HG03342 (cell line): ENCODE measurements at regions not wholly inside any gene's neighbourhood (a gene's known extent, or its start where the extent isn't known, plus 50 kb on each side); places are given as distances from the start of the nearest gene placed in this dataset.
"Not testable (repeated sequence)": the region's sequence is repeated elsewhere in the genome, so short reads cannot be mapped to it uniquely, and the experiment has no call there.

Experiments
- ATAC-seq: cut with Tn5 transposase; IDR thresholded peaks from one replicate; pipeline ENCODE4 v1.9.1; 2021; ENCODE audit warnings: mild to moderate bottlenecking, moderate library complexity; ENCODE audit not compliant: unreplicated experiment

DNA sequence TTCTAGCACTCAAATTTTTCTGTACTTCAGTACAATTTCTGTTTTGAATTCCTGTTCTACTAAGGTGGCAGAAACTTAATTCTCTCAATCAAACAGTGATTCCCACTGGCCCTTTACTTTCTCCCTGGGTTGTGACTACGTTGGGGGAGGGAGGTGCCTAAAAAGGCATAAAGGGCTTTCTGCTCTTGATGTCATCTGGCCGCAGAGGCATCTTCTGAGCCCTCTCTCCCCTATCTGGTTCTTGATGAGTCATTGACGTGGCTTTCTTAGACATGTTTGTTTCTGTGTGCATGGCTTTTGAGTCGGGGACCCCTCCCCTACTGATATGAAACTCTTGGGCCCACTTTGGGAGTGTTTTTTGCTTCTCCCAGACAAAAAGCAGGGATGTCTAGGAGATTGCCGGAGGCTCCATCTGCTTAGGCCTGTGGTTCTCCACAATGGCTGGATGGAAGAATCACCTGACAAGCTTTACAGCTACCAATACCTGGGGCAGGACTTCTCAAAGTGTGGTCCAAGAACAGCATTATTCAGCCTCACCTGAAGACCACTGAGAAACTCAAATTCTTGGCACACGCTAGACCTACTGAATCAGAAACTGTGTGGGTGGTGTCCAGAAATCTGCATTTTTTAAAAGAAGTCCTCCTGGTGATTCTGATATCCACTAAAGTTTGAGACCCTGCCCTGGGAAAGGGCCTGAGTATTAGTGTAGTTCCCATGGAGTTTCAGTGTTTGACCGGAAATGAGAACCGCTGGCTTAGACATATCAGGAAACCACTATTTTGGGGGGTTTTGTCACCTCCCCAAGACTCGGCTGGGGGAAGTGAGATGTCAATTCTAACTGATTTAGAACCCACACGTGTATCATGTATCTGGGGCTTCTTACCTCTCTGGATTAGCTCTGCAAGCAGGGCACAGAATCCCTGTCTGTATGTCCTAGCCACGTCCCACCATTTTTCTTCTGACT is 395.7 kb upstream of the PDE3A start:
- peak; percentile 57 for ATAC-seq

DNA sequence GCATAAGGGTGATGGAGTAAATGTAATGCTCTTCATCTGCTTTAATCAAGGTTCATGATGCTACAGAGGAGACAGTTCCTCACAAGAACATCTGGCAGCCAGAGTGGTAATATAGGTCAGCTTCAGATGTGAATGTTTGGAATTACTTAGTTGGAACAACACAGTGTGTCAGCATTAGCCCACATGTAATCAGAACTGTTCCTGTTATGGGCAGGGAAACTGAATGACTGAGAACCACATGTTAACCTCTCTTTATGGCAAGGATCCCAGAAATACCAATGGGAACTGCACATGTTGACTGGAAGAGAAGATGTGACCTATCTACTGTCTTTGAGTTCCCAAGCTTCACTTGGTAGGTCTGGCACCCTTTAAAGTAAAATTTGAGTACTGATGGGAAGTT is 390.1 kb upstream of the PDE3A start:
- ATAC-seq, result no peak

DNA sequence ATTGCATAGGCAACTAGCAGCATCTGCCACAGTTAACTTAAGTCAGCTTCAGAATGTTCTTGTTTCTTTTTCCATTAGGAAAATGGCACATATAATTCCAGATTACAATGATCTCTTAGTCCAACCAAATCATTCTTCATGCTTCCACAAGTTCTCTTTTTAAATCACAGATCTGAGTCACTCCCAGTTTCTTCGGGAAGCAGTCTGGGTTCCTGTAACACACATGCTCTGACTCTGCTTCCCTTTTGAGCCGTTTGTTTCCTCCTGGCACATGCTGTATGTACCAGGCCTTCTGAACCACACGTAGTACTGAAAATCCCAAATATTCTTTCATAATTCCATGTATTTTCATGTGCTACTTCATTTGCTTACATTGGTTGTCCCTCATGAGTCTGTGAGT is 388.8 kb upstream of the PDE3A start:
- ATAC-seq, result no peak

DNA sequence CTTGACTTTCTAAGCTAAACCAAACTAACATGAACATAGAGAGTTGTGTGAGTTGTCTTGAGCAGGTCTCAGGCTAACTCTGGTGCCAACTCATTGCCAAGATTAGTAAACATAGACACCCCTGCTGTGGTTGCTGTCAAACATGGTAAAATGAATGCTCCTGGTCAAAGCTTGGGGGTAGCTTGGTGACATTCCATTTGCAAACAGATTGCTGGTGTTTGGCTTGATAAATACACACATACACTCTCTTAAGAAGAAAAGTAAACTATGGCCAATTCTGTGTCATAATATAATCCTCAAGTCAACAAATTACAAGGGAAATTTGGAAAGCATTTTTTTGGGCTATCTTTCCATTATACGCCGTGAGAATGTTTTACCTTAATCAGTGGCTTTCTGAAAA is 386.4 kb upstream of the PDE3A start:
- ATAC-seq, result no peak

DNA sequence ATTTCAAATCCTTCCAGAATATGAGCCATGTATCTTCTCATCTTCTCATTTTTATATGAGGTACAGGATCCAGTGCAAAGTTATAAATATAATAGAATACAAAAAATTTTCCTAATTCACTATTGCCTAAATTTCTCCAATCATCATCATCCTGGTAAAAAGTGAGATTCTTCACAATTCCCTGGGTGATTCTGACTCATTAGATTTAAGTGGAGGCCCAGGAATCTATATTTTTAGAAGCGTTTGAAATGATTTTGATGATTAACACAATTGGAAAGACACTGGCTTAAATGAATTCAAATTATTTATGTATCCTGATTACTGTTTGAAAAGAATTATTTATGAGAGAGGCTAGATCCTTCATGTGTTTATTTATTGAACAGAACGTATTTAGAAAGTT is 380.3 kb upstream of the PDE3A start:
- ATAC-seq, result no peak

DNA sequence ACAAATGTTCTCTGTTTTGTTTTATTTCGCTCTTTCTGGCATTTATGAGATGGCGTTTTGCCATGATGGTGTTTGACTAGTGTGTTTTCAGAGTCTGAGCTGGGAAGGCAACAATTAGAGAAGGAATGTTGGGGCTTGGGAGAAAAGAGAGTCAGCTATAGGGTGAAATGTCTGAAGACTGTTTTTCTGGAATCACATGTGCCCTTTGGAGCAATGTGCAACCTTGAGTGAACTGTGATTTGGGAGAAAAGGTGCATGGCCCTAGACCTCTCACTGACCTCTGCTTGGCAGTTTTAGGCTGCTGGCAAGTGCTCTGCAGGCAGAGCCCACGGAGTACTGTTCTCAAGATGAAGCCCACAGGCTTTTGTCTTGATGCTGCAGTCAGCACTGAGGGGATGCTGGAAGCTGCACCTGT is 379.9 kb upstream of the PDE3A start:
- no peak for ATAC-seq

DNA sequence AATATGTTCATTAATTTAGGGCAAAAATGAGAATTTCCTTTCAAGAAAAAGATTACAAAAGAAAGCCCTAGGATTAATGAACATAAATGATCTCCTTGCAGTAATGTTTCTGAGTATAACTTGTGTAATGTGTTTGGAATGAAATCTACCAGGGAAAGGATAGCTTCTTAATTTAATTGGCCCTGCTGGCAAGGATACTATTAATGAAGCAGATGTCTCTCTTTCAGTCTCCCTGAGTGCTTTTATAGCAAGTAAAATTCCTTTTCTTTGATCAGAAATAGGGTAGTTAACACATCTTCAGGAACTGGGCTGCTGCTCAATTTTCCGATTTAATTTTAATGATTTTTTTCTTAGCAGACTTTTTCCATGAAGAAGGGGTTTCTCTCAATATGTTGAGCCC is 379.4 kb upstream of the PDE3A start:
- ATAC-seq, result no peak

DNA sequence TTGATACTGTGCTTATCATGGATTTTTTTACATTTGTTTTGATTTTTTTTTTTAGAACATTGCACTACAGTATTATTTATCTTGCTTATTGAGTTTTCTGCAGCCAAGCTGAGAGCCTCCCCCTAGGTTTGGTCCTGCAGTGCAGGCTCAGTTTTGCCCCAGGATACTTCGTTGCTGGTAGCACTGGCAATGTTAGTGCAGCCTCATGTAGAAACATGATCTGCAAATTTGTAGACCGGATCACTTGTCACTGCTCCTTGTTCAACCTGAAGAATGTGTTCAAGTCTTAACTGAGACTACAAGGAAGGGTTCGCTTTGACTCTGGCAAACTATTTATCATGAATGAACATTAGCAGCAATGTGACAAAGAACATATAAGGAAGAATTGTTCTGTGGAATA is 377.2 kb upstream of the PDE3A start:
- no peak for ATAC-seq

DNA sequence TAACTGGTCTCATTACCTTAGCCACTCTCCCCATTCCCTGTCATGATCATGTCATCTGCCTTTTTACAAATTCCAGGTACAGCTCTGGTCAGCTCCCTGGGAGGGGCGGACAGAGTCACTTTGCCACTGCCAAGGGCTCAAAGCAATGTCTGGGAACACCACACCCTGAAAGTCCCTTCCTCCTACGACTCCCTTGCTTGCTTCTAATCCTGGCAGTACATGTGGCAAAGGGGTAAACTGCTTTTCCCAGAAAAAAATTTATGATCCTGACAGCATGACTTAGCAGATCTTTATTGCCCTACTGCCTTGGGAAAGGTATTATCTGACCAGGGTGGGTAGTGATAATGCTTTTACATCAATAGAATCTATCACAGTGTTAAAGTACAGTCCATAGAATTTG is 376.0 kb upstream of the PDE3A start:
- no peak for ATAC-seq

DNA sequence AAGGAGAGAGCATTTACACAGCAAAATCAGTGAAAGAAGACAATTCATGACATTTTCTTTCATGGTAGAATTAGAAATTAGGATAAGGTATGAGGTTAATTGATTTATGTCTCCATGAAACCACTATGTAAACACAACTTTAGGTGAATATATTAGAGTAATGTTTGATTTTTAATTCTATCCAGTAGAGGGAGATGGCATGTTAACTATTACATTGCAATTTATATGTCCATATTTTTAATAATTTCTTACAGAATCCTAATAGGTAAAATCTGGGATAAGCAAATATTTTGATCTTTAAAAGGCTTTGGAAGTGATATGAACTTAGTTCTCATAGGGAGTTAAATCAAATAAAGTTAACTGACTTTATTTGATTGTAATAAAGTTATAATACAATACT is 373.4 kb upstream of the PDE3A start:
- no peak for ATAC-seq

DNA sequence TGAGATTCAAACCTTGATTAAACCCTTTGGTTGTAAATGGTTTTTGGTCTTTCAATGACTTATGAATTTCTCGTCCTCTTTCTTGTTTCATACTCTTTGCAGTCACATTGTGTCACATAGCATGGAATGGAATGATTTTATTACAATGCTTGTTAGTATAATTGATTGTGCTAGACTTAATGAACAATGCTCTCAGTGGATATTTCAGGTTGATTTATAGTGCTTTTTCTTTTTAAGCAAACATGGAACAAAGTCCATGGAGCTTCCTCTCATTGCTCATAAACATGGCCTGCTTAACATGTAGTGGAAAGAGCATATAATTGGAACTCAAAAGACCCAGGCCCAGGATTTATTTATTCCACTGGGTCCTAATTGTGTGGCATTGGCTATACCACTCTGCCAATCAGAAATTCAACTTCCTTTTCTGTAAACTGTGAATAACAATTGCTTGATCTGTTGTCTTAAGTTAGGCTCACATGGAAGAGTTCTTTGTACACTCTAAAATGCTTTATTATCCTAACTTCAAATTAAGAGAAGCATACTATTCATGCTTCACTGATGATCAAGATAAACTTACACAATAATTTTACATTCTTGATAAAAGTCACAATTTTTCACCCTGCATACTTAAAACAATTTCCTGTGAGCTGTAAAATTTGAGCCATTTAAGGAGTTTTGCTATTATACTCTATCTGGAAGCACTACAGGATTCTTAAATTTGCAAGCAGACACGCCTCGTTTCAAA is 370.5 kb upstream of the PDE3A start:
- no peak for ATAC-seq

DNA sequence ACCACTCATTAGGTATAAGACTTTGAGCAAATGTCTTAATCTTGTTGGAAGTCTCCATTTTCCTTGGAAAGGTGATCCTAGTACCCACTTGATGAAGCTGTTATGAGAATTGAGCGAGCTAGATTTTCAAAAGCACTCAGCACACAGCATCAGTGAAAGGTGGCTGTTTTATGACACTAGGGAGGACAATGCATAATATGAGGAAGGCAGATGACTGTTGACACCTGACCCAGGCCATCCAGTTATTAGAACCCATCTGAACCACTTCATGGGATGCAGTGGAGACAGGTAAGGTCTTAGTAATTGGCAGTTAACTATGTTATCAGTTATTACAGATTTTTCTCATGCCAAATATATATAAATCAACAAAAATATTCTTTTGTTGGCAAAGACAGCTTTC is 369.9 kb upstream of the PDE3A start:
- no peak for ATAC-seq

DNA sequence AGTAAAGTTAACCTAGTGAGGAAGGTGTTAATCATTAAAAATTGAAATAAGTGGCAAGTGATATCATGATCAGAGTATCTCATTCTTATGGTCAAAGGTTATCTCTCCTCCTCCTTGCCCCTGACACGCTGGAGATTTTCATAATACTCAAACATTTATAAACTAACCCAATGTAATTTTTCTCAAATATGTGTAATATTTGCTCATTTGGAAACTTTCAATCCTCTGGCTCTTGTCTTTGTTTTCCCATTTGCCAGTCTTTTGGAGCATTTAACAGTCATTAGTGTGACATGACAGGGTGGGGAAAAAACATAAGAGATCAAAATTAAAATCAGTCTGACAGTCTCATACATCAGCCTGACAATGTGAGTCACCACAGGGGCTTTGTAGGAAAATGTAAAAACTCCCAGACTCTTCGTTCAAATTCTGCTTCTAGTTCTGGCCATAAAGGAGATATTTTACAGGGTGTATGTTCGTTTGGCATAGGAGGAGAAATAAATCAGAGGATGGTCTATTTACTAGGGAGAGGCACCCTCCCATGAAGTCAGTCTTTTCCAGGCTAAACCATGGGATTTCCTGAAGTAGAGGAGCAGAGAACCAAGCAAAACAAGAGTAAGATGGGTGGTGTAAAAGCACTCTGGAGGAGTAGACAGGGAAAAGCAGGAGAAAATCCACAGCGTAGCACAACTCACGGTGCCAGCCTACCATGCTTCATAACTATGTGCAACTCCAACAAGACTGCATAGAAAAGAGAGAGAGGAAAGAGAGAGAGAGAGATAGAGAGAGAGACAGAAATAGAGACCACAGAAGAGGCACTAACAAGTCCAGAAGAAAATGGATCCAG is 369.2 kb upstream of the PDE3A start:
- no peak for ATAC-seq

DNA sequence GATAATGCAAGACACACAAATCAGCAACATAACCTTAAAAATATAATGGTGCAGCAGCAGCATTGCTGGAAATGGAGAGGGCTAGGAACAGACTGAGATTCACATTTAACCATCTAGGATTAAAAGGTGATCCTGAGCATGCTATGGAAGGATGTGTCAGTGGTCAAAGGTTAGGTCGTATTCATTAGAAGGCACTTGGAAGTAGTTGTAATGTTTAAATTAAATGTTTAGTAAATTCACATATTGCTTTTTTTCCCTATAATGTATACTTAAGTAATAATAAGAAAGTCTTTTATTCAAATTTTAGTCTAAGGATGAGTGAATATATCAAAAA is 368.6 kb upstream of the PDE3A start:
- ATAC-seq, result no peak

DNA sequence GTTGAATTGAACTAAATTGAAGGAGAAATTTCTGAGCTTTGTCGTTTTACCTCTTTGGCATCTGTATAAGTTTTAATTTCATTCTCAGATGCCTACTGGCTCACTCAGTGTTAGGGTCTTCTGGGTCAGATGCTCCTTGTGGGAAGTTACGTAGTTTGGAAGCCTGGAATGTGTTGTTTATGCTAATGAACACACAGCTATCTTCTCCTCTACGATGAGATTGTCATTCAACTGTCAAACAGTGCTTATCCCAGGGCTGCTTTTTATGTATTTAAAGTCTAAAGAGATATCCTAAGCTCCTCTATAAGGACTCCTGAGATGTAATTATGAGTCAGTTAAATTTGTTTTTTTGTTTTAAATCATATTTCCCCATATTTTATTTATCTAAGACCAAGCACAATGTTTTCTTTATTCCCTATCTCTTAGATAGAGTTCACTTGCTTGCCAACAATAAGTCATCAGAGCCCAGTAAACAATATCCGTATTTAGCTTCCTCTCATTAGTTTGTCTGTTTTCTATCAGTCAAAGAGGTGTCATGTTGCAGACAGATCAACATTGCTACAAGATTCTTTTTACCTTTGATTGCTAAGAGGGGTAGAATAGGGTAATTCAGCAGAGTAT is 368.0 kb upstream of the PDE3A start:
- no peak for ATAC-seq

DNA sequence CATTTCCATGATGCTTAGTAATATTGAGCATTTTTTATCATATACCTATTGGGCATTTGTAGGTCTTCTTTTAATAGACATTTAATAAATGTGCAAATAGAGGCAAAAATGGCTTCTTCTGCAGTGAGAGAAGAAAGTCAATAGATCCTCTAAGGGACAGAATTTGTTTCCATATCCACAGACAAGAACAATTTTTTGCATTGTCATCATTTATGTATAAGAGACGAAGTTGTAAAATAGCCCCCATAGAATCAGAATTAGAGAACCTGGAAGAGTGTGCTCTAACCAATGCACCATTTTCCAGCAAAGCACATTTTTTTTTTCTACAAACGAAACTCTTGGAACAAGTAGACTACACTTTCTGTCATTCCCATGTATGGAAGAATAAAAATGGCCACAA is 365.1 kb upstream of the PDE3A start:
- no peak for ATAC-seq

DNA sequence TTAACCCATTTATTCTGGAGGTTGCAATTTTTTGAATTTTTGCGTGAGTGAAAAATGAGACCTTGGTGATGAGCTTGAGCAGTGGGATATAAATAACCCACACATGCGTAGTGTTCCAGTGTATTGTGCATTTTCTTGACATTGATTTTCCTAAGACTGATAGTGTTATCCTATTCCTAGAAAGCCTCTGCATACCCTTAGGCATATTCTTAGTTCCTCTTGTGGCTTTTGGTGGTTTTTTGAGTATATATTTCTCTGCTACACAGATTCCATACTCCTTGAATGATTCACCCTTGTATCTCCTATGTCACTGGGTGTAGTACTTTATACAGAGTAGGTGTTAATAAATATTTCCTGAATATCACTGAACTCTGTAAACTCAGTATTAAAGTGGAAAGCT is 363.4 kb upstream of the PDE3A start:
- no peak for ATAC-seq

DNA sequence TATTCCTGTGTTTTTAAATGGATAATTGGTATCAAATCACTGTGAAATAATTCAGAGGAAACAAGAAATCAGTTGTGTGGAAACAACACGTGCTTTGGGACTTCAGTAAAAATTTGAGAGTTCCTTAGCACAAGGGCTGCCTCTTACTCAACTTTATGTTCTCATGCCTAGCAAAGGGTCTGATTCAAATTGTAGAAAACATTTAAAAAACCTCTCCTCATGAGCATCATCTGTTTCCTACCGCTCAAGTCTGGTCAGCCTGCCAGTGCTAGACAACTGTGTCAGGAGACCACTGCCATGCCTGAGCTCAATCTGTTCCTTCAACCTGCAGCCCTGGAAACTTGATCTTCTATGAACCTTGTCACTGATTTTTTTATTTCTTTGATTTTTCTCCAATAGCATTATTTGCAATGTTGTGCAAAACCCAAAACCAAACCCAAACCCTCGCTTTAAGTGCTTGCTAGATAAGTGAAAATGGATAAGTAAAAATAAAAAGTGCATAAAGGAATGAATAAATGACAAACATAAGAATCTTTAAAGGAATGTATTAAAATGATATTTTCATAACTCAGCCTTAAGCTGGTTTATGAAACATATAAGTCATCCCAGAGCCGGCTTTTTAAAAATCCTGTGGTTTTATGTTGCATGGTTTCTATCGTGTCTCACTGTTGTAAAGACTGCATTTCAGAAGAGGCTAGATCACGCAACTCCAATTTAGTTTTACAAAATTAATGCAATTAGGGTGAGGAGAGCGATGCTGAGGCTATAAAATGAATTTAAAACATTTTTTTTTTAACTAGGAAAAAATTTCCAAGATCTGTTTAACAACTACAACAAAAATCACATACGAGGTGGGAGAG is 361.2 kb upstream of the PDE3A start:
- ATAC-seq, result no peak

DNA sequence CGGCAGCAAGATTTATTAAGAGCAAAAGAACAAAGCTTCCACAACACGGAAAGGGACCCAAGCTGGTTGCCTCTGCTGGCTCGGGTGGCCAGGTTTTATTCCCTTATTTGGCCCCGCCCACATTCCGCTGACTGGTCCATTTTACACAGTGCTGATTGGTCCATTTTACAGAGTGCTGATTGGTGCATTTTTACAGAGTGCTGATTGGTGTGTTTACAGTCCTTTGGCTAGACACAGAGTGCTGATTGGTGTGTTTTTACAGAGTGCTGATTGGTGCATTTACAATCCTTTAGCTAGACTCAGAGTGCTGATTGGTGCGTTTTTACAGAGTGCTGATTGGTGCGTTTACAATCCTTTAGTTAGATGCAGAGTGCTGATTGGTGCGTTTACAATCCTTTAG is 358.4 kb upstream of the PDE3A start:
- ATAC-seq, result not testable (repeated sequence)

DNA sequence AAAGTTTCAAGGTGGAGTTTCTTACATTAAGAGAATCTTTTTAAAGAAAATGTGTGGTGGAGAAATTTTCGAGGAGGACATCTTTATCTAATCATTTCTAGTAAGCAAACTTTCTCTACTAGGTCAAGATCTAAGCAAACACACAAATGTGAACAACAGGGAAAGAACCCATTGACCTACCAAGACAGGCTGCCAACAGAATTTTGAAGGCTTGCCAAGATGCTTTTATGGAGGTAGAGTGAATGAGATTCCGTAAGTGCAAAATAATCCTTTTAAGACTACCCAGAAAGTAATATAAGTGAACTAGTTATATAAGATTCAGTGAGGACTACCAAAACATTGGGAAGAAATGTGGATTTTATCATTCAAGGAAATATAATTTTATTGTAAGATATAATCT is 357.1 kb upstream of the PDE3A start:
- ATAC-seq, result no peak
